Astrocyte of the spinal cord (primary cell): ENCODE measurements at regions not wholly inside any gene's neighbourhood (a gene's known extent, or its start where the extent isn't known, plus 50 kb on each side); places are given as distances from the start of the nearest gene placed in this dataset.

Experiments
- DNase-seq: peaks from one replicate; pipeline ENCODE4 v3.0.0; 2011; ENCODE audit warnings: low read depth, low spot score
- H3K4me3 ChIP-seq: 2 replicates; pipeline ENCODE4 v1.5.1; 2011; ENCODE audit warnings: low read depth, mild to moderate bottlenecking, low read length, moderate library complexity
- CTCF ChIP-seq: IDR thresholded peaks from 2 replicates; pipeline ENCODE4 v1.5.1; 2012; ENCODE audit warnings: low read depth, mild to moderate bottlenecking, low read length, inconsistent platforms
- in situ Hi-C: cut with HindIII; loops from 2 replicates; pipeline ENCODE4 v1.10.0; 2017; ENCODE audit warnings: low sequenced_read_pairs

- DNase-seq, result no peak
- no peak overlapping the region for H3K4me3 ChIP-seq
- TF ChIP-seq CTCF, result no peak
- in situ Hi-C loops, result no loop called here
Observed at GRCh38 chr5:68407311-68408239, 192.0 kb downstream of the PIK3R1 start.

- in situ Hi-C loops, result no loop called here
- H3K4me3 ChIP-seq, result no peak overlapping the region
- DNase-seq, result no peak
- TF ChIP-seq CTCF, result no peak
Observed at GRCh38 chr5:68408345-68408871, 192.9 kb downstream of the PIK3R1 start.

GRCh38 chr5:68409259-68409658 is 193.7 kb downstream of the PIK3R1 start:
- no peak for TF ChIP-seq CTCF
- no peak overlapping the region for H3K4me3 ChIP-seq
- in situ Hi-C loops, result no loop called here
- peak; percentile 14 for DNase-seq

GRCh38 chr5:68411161-68411560 is 195.6 kb downstream of the PIK3R1 start:
- TF ChIP-seq CTCF, result no peak
- H3K4me3 ChIP-seq, result no peak overlapping the region
- in situ Hi-C loops, result no loop called here

GRCh38 chr5:68415177-68416085 is 199.9 kb downstream of the PIK3R1 start:
- DNase-seq, result no peak
- no peak overlapping the region for H3K4me3 ChIP-seq
- in situ Hi-C loops, result no loop called here

More at GRCh38 chr5:68411161-68411560, 195.6 kb downstream of the PIK3R1 start:
- DNase-seq, result no peak

More at GRCh38 chr5:68415177-68416085, 199.9 kb downstream of the PIK3R1 start:
- no peak for TF ChIP-seq CTCF
